Epithelial cell of esophagus (primary cell): ENCODE measurements at regions not wholly inside any gene's neighbourhood (a gene's known extent, or its start where the extent isn't known, plus 50 kb on each side); places are given as distances from the start of the nearest gene placed in this dataset.

Source experiments
- DNase-seq: peaks from one replicate; pipeline ENCODE4 v3.0.0; 2010; ENCODE audit warnings: low read depth
- H3K4me3 ChIP-seq: 2 replicates; pipeline ENCODE4 v1.5.1; 2011; ENCODE audit warnings: mild to moderate bottlenecking, low read length, control low read depth
- TF ChIP-seq, protein P1 (sequence below): IDR thresholded peaks from 2 replicates; pipeline ENCODE4 v1.5.1; 2011; ENCODE audit warnings: low read depth, mild to moderate bottlenecking, low read length, control low read depth, inconsistent platforms; ENCODE audit not compliant: insufficient read depth; ENCODE audit errors: missing control alignments

DNA sequence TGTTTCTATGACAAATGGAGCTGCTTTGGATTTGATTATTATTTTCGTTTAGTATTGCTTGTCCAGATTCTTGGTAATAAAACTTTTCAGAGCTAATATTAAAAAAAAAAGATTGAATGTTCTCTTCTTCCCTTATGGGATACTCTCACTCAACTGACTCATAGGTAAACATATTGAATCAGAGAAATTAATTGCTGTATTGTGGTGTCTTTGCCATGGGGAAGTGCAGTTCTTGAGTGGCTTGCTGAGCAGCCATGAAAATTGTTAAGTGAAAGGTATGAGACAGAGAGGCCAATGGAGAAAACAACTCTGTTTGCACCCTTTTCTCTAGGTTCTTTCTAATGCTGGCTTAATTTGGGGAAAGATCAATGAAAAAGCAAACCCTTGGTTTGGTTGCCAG, 149.9 kb upstream of the HMHB1 start:
- DNase-seq: peak; percentile 73
- TF ChIP-seq, protein P1, sequence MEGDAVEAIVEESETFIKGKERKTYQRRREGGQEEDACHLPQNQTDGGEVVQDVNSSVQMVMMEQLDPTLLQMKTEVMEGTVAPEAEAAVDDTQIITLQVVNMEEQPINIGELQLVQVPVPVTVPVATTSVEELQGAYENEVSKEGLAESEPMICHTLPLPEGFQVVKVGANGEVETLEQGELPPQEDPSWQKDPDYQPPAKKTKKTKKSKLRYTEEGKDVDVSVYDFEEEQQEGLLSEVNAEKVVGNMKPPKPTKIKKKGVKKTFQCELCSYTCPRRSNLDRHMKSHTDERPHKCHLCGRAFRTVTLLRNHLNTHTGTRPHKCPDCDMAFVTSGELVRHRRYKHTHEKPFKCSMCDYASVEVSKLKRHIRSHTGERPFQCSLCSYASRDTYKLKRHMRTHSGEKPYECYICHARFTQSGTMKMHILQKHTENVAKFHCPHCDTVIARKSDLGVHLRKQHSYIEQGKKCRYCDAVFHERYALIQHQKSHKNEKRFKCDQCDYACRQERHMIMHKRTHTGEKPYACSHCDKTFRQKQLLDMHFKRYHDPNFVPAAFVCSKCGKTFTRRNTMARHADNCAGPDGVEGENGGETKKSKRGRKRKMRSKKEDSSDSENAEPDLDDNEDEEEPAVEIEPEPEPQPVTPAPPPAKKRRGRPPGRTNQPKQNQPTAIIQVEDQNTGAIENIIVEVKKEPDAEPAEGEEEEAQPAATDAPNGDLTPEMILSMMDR: no peak
- H3K4me3 ChIP-seq: no peak overlapping the region

DNA sequence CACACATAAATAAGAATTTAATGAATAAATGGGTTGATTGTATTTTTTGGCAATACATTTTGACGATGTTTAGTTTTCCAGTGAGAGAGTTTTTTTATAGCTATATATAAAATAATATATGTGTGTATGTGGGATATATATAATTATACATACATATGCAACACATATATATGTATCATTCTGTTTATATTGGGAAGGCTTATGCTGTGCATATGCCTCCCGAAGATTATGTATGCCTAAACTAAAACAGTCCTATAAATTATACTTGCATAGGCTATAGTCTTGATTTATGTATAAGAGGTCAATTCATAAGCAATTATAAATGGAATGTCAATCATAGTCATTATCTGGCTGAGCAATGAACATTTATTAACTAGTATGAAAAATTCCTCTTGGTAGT, 151.3 kb upstream of the HMHB1 start:
- TF ChIP-seq, protein P1: no peak
- DNase-seq: no peak
- H3K4me3 ChIP-seq: no peak overlapping the region

DNA sequence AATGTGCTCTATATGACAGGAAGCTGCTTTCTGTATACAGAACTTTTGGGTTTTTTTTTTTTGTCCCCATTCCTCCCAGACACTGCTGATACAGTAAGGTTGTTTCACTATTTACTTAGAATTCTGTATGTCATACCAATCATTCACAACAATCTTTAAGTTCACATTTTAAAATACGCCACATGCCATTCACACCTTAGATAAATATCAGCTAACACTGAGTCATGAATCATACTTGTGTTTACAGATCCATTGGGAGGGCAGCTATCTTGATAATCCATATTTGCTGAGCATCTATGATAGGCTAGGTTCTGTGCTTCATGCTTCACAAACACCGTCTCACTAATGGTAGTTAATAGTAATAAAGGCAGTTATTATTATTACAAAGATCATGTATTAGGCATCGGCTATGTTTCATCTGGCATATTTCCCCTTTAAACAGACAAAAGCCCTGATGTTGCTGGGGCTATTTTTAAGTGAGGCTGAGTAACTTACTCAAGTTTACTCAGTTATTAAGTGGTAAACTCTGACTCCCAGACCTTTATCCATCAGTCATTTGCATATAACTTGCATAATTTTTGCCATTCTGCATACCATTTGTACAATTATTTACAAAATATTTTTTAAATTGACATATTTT, 152.2 kb upstream of the HMHB1 start:
- DNase-seq: peak; percentile 61
- no peak overlapping the region for H3K4me3 ChIP-seq
- TF ChIP-seq, protein P1: no peak

DNA sequence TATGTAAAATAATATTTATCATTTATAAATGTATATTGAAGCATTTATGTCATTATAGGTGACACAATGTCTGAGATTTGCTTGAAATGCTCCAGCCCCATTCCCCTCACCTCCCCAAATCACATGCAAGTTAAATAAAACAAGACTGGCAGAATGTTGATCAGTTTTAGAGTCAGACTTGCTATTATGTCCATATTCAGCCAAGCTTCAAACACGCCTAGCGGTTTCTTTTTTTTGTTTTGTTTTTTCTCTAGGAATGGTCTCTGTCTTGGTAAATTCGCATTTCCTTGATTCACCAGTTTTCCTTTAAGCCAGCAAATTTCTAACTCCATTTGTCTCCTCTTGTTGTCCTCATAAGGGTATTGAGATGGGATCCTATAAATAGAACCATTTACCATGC, 153.0 kb upstream of the HMHB1 start:
- no peak for DNase-seq
- TF ChIP-seq, protein P1: no peak
- H3K4me3 ChIP-seq: no peak overlapping the region

DNA sequence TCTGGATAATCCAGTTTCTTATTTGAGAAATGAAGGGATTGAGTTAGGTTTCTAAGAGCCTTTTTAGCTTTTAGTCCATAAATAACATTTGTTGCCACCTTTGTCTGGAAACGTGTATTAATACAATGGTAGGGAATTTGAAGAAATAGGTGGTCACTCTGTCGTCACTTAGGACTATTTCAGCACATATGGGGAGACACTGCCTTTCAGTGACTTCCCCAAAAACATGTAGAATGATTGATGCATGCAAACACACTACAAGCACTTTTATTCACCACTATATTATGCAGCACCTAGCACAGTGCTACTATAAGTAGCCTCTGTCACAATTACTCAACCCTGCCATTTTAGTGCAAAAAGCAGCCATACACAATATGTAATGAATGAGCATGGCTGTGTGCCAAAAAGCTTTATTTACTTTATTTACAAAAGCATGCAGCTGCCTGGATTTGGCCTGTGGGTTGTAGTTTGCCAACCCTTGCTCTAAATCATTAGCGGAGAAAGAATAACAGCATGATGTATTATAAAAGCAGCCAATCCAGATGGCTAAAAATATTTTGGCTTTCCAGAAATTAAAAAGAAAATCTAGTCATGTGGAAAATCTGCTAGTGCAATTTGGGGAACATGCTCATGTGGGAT, 154.2 kb upstream of the HMHB1 start:
- TF ChIP-seq, protein P1: no peak
- peak; percentile 81 for DNase-seq
- no peak overlapping the region for H3K4me3 ChIP-seq

DNA sequence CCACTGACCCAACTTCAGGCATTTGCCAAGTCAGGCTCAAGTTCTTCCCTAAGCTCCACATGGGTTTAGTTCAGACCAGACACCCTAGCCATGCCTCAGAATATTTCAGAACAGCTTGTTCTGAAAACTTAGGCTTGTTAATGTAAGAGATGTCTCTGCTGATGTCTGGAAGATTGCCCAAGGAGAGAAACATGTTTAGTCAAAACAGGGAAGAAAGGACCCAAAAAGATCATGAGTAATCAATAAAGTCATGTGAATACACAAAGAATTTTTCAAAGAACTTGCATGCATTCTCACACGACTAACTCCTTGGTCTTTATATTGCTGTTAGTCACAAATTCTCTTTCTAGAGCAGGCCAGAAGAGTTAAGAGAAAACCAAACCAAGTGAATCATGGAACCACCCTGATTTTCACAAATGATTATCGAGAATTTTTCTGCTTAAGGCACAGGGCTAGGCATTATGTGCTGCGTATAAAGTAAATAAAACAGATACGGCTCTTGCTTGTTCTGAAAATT, 158.1 kb upstream of the HMHB1 start:
- H3K4me3 ChIP-seq: no peak overlapping the region
- TF ChIP-seq, protein P1: no peak
- DNase-seq: peak; percentile 31
